ENCODE measurements at regions not wholly inside any gene's neighbourhood (a gene's known extent, or its start where the extent isn't known, plus 50 kb on each side); places are given as distances from the start of the nearest gene placed in this dataset.

DNA sequence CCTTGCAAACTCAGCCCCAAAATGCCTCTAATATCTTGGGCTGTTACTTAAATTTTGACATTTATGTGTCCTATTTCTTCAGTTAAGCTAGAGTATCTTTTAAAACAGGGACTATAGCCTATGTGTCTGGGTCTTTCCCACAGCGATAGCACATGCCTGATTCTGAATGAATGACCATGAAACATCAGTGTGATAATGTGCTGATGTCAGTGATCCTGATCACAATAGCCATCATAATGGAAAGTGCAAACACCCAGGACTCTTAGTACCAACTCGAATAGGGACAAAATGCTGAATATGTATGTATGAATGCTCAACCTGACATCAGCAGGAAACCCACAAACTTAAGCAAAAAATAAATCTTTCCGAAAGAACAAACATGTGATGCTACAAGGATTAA, 537.4 kb downstream of the IGSF11 start:
- TF ChIP-seq, protein P1, sequence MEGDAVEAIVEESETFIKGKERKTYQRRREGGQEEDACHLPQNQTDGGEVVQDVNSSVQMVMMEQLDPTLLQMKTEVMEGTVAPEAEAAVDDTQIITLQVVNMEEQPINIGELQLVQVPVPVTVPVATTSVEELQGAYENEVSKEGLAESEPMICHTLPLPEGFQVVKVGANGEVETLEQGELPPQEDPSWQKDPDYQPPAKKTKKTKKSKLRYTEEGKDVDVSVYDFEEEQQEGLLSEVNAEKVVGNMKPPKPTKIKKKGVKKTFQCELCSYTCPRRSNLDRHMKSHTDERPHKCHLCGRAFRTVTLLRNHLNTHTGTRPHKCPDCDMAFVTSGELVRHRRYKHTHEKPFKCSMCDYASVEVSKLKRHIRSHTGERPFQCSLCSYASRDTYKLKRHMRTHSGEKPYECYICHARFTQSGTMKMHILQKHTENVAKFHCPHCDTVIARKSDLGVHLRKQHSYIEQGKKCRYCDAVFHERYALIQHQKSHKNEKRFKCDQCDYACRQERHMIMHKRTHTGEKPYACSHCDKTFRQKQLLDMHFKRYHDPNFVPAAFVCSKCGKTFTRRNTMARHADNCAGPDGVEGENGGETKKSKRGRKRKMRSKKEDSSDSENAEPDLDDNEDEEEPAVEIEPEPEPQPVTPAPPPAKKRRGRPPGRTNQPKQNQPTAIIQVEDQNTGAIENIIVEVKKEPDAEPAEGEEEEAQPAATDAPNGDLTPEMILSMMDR (IDR thresholded peaks at IDR 0.05; ENCODE audit: borderline replicate concordance), result no peak
- intact Hi-C loops (cut with micrococcal nuclease), result no loop called here
- no peaks in the 10 kb centered on the region for H3K27me3 ChIP-seq (ENCODE audit: low read depth)
- H3K4me1 ChIP-seq, result no peaks in the 10 kb centered on the region
- no peak overlapping the region for H3K4me3 ChIP-seq
- H3K36me3 ChIP-seq, result no peaks in the 10 kb centered on the region
- no peak overlapping the region for H3K27ac ChIP-seq (replicated peaks)
- DNase-seq, result no peak
- no peaks in the 10 kb centered on the region for H3K9me3 ChIP-seq (replicated peaks)

GRCh38 chr3:118501152-118501551, 533.5 kb downstream of the IGSF11 start:
- intact Hi-C loops (cut with micrococcal nuclease), result no loop called here
- TF ChIP-seq, protein P1 (IDR thresholded peaks at IDR 0.05; ENCODE audit: borderline replicate concordance), result peak; percentile 13
- peak; percentile 46 for DNase-seq
- Histone ChIP-seq H3K4me1 (no peaks in the 10 kb centered on the region), H3K27me3 (ENCODE audit: low read depth) (no peaks in the 10 kb centered on the region), H3K27ac (replicated peaks) (no peak overlapping the region), H3K9me3 (replicated peaks) (no peaks in the 10 kb centered on the region), H3K4me3 (no peak overlapping the region), H3K36me3 (no peaks in the 10 kb centered on the region)

GRCh38 chr3:118504906-118505305, 529.7 kb downstream of the IGSF11 start:
- Histone ChIP-seq H3K27ac (replicated peaks) (no peak overlapping the region), H3K9me3 (replicated peaks) (no peaks in the 10 kb centered on the region), H3K27me3 (ENCODE audit: low read depth) (no peaks in the 10 kb centered on the region), H3K36me3 (no peaks in the 10 kb centered on the region), H3K4me1 (no peaks in the 10 kb centered on the region), H3K4me3 (no peak overlapping the region)
- no peak for DNase-seq
- TF ChIP-seq, protein P1 (IDR thresholded peaks at IDR 0.05; ENCODE audit: borderline replicate concordance), result no peak
- intact Hi-C loops (cut with micrococcal nuclease), result no loop called here

- Histone ChIP-seq H3K4me3 (no peak overlapping the region), H3K36me3 (no peaks in the 10 kb centered on the region), H3K9me3 (replicated peaks) (no peaks in the 10 kb centered on the region), H3K27ac (replicated peaks) (no peak overlapping the region), H3K27me3 (ENCODE audit: low read depth) (no peaks in the 10 kb centered on the region), H3K4me1 (no peaks in the 10 kb centered on the region)
- no peak for DNase-seq
- TF ChIP-seq, protein P1 (IDR thresholded peaks at IDR 0.05; ENCODE audit: borderline replicate concordance), result no peak
- intact Hi-C loops (cut with micrococcal nuclease), result no loop called here
Observed at GRCh38 chr3:118505784-118506183, 528.9 kb downstream of the IGSF11 start.

GRCh38 chr3:118511402-118511801, 523.2 kb downstream of the IGSF11 start:
- Histone ChIP-seq H3K9me3 (replicated peaks) (no peaks in the 10 kb centered on the region), H3K36me3 (no peaks in the 10 kb centered on the region), H3K4me3 (no peak overlapping the region), H3K27ac (replicated peaks) (no peak overlapping the region), H3K4me1 (no peaks in the 10 kb centered on the region), H3K27me3 (ENCODE audit: low read depth) (no peaks in the 10 kb centered on the region)
- no peak for DNase-seq
- intact Hi-C loops (cut with micrococcal nuclease), result no loop called here
- TF ChIP-seq, protein P1 (IDR thresholded peaks at IDR 0.05; ENCODE audit: borderline replicate concordance), result no peak

- Histone ChIP-seq H3K36me3 (no peaks in the 10 kb centered on the region), H3K27ac (replicated peaks) (no peak overlapping the region), H3K9me3 (replicated peaks) (no peaks in the 10 kb centered on the region), H3K4me1 (no peaks in the 10 kb centered on the region), H3K4me3 (no peak overlapping the region), H3K27me3 (ENCODE audit: low read depth) (no peaks in the 10 kb centered on the region)
- TF ChIP-seq, protein P1 (IDR thresholded peaks at IDR 0.05; ENCODE audit: borderline replicate concordance), result no peak
- intact Hi-C loops (cut with micrococcal nuclease), result no loop called here
- DNase-seq, result no peak
Observed at GRCh38 chr3:118512301-118512700, 522.3 kb downstream of the IGSF11 start.
